SIG-M5 treated with dmso at 0.1 percent for 504 hours (cell line): ENCODE measurements at regions not wholly inside any gene's neighbourhood (a gene's known extent, or its start where the extent isn't known, plus 50 kb on each side); places are given as distances from the start of the nearest gene placed in this dataset.
A peak's percentile ranks its signal among the peaks of the same experiment; 100 is the strongest.
"Not testable (repeated sequence)": the region's sequence is repeated elsewhere in the genome, so short reads cannot be mapped to it uniquely, and the experiment has no call there.

Experiments used
- DNase-seq: peaks from one replicate; lab custom pipeline; 2025; ENCODE audit not compliant: unreplicated experiment; lab: John Stamatoyannopoulos, UW

DNA sequence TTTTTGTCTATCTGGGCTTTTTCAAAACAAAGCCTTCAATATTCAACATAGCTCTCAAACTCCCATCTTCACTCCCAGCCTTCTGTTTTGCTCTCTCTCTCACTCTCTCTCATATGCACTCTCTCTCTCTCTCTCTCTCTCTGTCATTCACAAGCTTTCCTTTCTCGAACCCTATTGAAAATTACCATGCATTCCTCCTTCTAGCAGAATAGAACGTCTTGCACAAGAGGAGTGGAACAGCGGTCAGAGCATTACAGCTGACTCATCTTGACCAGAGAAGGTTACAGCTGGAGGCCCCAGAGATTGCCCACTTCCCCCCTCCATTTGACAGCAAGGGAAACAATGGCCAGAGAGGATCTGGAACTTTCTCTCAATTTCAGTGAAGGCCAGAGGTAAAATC is 51.0 kb upstream of the LIFR start:
- DNase-seq: peak; percentile 12

DNA sequence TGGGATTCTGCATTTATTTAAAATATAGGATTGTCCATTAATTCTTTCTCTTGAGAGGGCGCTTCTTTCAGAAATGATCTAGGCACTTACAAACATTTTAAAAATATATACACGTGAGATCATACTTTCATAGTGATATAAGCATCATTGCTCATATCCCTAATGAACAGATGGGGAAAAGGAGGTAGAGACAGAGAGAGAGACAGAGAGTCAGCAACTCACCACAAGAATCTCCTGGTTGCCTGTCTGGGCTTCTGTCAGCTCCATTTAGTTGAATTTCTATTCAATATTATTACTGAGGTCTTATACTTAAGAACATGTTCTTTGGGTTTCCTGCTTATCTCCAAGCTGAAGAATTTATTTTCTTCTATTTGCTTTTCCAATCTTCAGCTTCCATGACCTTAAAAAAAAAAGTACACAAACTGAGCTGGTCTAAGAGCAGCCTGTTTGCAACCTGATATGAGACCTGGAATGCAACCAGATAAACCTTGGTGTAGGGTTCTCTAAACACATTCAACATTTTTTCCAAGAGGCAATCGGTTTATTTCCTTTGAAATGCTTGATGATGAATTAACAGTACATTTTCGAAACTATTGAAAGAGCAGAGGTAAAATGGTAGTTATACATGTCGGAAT is 51.6 kb upstream of the LIFR start:
- no peak for DNase-seq

DNA sequence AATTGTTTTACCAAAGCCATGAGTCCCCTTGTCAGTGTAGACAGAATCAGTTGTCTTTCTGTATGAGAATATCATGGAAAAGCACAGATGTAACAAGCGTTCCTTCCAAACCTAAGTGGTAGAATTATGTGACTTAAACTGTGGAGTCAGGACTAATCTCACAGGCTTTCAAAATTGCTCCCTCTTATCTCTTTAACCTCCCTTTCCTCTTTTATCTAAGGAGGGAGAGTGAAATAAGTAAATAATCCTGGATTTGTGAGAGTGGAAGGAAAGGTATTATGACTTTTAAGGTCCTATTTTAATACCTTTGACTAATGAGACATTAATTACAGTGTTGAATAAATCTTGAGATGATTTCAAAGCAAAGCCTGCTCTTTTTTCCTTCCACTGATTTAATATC is 52.4 kb upstream of the LIFR start:
- DNase-seq: no peak

DNA sequence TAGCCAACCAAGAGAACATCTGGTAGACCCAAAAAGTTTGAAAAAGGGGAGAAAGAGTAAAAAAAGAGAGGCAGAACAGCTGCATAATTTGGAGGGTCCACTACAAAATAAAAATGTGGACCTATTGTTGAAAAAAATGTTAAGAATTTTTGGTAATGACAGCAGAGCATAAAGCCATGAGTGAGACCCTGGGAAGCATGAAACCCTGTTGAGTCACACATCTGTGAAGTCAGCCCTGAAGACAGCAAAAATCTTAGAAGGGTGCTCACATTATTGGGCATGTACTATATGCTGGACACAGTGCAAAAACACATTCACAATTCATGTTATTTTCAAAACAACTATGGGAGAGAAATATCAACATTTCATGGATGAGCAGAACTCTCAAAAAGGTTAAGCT is 56.4 kb upstream of the LIFR start:
- no peak for DNase-seq

DNA sequence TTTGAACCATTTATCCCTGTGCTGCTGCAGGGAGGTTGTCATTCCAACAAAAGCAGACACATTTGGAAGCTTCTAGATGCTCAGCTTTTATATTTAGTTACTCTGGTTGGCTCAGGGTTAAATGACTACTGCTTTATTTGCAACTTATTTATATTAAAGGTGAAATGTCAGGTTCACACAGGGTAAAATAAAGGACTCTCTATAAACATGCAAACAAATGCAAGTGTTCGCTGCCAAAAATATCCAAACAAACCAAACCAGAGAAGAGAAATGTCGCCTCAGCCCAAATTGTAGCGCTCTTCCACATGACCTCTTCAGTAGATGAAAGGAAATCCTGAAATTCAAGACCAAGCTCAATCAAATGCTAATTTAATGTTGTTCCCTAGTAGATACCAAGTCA is 57.0 kb upstream of the LIFR start:
- no peak for DNase-seq

DNA sequence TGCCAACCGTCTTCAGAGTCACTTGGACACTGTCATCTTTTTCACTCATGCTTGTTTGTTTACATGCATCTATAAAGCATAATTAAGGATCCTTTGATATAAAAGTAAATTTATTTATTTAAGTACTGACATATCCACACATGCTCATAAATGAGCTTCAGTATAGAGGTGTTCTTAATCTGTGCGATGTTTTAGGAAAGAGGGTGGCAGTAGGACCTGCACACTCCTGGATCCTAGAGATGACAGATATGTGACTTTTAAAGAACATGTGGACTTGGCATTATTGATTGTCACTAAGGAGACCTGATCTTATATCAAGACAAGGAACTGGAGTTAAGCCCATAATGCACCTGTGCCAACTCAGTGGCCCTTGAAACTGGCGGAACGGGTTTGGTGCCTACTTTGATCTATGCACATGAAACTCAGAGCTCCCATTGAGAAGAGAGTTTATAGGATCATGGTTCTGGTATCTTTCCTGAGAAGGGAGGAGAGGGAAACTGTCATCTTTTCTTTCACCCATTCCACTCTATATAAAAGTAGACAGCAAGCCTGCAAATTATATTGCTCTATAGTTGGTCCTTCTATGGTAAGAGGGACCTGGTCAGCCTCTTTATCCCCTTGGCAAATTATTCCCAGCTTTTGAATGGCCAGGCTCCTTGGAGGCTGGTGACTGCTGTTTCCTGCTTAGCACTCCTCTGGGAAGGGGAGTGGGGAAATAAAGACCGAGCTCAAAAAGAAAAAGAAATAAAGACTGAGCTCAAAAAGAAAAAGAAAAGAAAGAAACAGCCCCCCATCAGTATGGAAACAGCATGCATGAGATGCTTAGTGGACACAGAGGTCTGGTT is 57.8 kb upstream of the LIFR start:
- DNase-seq: peak; percentile 28

DNA sequence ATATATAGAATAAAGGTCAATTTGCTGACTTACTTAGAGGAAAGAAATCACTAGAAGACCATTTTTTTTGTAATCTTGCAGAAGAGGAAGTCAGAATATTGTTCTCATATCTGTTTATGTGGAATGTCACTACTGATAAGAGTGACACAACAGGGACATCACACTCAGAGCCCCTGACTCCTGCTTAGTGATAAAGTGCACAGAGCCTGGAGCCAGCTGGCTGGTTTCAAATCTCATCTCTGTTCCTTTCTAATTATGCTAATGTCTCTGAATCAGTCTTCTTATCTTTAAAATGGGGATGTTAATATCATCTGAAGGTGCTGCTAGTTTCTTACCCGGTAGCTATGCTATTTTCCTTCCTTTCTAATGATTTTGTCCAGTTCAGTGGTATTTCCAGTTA is 58.6 kb upstream of the LIFR start:
- DNase-seq: no peak

DNA sequence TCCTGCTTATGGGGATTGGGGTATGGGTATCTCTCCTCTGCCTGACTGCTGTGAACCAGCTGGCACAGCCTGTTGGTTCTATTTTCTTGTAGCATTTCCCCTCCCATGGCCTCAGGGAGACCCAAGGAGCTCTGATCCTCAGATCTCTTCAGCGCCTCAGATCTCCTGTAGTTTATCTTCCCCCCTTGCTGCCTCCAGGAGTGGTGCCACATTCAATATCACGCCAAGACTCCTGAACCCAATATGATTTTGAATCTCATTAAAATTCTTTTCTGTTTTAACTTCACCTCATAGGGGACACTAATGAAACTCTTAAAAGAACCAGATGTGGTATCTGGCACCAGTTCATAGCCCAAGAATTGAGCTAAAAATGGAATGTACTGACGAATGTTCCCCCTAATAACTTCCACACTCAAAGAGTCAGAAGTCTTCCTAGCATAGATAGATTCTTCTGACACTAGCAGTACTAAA is 59.6 kb upstream of the LIFR start:
- DNase-seq: no peak

DNA sequence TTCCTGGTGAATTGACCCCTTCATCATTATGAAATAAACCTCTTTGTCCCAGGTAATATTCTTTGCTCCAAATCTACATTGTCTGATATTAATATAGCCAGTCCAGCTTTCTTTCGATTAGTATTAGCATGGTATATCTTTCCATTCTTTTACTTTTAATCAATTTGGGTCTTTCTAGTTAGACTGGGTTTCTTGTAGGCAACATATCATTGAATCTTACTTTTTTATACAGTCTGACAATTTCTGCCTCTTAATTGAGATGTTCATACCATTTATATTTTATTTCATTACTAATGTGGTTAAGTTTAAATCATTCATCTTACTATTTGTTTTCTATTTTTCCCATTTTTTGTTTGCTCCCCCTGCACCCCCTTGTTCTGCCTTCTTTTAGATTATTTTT is 61.7 kb upstream of the LIFR start:
- DNase-seq: no peak

DNA sequence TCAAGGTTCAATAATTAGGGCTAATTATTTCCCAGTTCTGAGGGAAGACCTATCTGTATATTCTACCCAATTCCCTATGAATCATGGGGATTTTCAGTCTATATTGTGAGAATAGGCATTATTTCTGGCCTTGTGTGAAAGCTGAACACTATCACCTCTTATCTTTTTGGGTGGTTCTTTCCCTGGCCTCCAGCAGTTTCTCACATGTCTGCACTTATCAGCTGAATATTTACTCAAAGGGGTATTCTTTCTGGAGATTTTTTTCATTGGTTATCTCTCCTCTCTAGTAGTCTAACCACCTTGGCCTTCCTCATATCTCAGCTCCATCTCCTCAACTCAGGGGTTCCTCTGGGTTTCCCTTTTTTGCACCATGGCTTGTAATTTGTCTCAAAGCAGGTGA is 64.9 kb upstream of the LIFR start:
- no peak for DNase-seq

DNA sequence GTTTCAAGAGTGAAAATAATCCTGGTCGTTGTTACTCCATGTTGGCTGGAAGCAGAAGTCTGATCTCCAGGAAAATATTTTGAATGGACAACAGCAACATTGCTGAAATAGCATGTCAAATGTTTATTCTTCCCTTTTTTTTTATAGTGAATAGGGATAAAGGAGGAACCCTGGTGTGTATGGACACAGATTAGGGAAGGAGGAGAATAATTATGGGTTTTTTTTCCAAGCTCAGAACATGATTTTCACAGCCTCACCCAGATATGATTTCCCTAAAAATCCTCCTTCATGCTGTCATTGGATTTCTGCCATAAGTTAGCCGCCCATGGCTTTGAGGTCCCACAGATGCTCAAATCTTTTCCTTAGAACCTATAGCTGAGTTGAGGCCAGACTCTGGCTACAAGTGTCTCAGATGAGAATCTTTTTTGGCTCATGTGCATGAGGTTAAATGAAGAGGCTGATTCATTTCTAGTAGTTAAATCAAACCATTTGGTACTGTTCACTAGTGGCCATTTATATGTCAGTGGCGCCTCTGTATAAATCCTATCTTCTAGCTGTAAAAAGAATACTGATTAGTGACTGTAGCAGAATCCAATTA is 65.5 kb upstream of the LIFR start:
- DNase-seq: no peak

DNA sequence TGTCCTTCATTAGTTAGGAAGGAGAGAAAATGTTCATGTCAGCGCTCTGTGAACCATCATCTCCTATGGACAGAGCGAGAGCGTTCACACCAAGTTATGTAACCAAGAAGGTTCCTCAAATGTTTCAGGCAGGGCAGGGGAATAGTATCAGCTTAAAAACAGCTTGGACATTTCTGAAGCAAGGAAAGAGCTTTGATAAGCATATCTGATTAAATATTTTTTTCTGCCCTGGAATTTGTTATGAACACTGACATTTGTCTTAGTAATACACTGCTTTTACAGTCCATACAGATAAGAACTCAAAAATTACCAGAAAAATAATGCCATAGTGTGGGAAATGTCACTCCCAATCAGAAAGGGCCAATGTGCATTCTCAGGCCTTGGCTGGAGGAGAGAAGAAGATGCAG is 66.3 kb upstream of the LIFR start:
- no peak for DNase-seq

DNA sequence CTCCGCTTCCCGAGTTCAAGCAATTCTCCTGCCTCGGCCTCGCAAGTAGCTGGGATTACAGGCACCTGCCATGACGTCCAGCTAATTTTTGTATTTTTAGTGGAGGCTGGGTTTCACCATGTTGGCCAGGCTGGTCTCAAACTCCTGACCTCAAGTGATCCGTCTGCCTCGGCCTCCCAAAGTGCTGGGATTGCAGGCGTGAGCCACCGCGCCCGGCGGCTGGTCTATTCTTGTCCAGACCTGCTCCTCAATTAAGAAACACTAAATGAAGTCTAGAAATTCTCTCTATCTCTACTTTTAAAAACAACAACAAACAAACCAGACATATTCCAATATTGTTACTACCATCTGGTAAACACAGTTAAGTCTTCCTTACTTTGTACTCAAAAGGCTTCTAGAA is 68.1 kb upstream of the LIFR start:
- not testable (repeated sequence) for DNase-seq

DNA sequence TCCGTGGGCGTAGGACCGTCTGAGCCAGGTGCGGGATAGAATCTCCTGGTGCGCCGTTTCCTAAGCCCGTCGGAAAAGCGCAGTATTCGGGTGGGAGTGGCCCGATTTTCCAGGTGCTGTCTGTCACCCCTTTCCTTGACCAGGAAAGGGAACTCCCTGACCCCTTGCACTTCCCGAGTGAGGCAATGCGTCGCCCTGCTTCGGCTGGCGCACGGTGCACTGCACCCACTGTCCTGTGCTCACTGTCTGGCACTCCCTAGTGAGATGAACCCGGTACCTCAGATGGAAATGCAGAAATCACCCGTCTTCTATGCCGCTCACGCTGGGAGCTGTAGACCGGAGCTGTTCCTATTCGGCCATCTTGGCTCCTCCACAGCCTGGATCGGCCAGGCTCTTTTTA is 74.9 kb upstream of the LIFR start:
- DNase-seq: not testable (repeated sequence)

DNA sequence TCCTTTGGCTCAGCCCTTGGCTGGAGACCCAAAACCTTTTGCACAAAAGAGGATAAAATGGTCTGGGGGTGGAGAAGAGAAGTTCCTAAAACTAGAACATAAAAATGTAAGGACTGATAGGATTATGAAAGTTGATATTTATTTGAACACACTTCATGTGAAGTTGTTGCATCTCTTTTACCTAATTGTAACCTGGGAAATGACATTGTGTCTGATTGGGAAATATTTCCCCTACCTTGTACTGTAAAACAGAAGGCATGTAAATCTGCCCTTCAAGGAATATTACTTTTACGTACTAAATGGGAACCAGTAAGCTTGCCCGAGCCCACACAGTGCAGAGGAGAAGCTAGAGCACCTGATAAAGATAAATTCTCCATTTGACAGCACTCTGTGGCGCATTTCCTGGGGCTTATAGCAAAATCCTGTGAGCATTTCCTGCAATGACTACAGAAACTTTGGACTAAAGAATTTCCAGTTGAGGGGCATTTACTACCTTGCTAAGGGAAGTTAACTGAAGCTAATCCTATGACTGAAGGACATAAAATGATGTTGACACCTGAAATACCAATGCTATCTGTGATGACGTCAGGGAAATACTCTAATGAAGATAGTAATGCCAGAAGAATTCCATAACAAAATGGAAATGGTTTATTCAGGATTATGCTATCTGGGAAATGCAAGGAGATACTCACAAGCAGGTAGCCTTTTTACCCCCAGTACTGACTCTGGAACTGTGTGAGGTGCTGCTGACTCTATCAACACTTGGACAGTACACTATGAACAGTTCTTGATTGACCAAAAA is 78.3 kb upstream of the LIFR start:
- no peak for DNase-seq

DNA sequence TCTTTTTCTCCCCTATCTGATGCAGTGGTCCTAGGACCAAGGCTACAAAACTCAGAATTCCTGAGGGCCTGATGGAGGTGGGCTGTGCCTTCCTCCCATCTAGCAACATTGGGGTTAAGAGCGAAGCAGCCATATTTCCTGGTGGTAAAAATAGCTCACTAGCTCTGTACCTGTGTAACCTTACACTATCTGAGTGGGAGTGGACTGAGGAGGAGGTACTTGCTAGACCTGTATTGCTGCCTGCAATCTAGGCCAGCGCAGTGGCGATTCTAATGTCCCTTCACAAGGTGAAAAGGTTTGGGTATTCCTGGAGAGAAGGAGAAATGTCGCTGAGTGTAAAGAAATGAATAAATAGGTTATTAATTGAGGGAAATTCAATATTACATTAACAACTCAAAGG is 80.2 kb upstream of the LIFR start:
- DNase-seq: peak; percentile 30

DNA sequence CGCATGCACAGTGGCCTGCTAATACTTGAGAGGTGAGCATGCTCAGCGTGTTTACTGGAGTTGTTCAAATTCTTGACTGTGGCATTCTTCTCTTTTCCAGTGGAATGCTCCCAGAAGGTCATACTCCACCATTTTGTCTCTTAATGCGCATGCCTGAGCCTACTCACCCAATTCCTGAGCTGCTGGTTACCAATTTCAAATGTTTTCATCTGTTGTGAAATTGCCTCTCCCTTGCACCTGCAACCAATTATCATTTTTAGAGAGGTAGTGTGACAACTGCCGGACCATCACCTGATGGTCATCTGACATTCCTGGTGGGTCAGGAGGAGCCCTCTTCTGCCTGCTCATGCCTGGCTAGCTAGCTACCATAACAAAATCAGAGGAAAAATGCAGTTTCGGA is 82.2 kb upstream of the LIFR start:
- DNase-seq: no peak

DNA sequence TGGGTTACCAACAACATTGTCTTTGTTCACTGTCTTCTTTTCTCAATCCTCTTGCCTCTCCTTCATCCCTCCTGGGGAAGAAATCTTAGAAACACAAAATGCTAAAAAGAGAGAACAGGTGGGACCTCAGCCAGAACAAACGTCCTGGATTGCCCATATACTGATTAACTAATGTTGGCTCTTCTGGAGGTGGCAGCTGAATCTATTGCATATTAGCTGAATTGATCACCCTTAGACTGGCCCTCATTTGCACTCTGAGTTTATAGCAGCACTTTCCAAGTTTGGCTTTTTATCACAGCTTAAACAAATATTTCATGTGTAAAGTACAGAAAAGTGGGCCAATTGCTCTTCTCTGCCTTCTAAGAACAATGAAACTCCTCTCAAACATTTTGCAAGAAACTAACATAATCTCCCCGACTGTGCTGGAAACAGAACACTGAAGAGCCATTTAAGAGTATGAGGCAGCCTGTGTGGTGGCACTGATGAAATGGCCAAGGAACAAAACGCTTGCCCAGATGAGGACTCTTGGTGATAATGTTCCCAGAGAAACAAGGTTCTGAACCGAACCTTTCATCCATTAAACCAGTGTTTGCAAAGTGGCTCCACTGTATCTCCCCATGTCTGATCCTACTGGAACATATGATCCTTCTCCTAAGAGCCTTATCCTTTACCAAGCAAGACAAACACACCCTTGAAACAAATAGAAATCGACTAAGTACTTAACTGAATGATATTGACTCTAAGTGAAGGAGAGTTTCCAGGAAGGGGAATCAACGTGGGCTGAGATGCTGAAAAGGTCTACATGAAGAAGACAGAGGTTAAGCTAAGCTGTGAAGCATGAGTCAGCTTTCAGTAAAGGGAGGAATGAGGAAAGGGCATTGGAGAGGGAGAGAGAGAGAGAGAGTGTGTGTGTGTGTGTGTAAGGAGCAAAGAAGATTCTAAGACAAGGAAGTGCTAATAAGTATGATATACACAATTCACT is 83.2 kb upstream of the LIFR start:
- DNase-seq: no peak

DNA sequence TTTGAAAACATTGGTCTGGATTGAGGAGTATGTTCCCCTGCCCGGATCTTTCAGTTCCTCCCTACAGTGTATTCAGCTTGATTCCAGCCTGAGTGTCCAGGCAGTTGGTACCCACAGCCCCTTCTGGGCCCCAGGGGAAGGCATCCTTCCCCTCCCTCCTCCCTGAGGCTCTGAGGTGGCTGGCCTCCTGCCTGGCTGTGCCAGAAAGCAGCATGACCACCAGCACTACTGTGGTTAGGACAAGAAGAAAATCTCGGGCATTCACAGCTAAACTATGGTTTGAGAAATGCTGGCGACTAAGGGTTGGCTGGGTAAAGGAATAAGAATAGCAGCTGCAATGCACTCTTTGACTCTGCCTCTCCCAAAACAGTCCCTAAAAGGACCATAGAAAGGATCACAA is 84.6 kb upstream of the LIFR start:
- no peak for DNase-seq

DNA sequence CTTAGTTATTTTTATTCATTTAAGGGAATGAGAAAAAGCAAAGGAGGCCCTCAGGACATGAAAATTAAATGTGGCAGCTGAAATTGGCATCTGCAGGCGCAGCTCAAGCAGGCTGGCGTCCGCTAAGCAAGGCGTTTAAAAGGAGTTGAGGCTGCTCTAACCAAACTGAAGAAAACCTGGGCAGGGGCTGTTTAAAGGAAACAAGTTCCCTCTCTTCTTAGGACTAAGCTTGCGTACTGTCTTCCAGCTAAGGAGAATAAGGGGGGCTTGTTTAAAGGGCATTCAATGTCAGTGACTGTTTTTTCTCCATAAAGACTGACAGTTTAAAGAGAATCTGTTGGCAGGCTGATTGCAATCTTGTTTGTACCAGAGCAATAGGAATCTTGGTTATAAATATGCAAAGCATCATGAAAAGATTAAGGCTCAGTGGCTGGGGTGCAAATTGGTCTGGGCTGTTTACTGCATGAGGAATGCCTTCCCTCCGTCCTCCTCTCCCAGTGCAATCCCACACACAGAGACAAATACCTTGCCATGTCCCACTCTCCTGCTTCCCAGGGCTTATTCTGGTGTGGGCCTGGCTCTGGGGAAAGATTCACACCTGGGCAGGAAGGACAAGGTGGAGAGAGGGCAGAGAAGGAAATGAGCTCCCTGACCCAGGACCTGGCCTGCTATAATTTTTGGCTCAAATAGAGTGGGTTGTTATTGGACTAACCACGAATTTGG is 85.9 kb upstream of the LIFR start:
- DNase-seq: no peak
